HG03045 (cell line): ENCODE measurements at regions not wholly inside any gene's neighbourhood (a gene's known extent, or its start where the extent isn't known, plus 50 kb on each side); places are given as distances from the start of the nearest gene placed in this dataset.

Experiments
- ATAC-seq: cut with Tn5 transposase; IDR thresholded peaks from one replicate; pipeline ENCODE4 v1.9.1; 2021; ENCODE audit warnings: mild to moderate bottlenecking, moderate library complexity; ENCODE audit not compliant: unreplicated experiment

DNA sequence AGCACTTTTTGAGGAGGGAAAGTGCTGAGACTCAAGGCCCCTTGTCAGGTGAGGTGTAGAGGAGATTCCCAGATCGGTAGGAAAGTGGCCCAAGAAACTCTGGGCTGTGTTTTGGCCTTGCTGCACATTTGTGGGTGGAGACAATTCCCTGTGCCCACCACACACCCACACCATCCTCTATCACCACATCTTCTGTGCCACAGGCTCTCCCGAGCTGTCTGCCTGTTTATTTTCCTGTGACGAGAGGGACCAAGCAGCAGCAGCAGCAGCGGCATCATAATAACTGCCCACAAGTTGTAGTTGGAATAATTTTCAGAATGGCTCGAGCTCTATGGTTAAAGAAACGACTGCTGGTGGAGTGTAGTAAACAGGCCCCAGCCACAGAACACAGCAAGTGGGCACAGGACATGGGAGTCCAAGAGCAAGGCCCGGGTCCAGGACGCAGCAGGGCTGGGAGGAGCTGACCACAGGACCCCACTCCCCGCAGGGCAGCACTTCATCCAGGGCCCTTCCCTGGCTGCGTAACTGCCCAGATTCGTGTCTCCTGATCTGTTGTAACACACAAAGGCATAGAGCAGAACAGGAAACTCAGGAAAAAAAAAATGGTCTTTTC lies 55.6 kb upstream of the BCL2L14 start:
- ATAC-seq: no peak

DNA sequence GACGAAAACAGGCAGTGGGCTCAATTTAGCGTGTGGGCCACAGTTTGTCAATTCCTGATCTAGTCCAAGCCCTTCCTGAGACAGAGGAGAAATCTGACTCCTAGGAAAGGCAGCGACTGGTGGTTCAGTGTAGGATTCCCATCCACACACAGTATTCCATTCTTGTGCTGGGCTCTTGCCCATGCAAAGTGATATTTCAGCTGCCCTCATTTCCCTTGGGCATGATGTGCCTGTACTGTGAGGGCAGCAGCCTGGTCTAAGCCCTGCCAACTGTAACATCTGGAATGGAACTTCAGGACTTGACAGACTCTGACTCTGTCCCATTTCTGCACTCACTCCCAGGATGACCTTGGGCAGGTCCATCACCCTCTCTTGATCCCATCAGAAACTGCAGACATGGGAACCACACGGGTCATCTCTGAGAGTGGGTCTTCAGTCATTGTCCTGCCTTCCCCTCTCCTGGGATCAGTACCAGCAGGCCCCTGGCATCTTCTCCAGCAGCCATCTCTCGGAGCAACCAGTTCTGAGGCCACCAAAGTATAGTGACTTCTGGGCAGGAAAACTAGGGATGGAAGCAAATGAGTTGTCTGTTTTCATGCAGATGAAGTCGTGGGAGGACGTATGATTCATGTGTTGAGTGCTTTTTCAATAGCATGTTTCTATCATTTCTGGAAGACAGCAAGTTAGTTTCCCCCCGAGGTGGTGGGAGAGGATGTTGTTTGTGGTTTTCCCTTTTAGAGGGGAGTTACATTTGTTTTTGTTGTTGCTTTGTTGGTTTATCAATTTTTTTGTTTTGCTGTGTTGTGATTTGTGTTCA lies 54.2 kb upstream of the BCL2L14 start:
- ATAC-seq: no peak

- ATAC-seq: no peak
These were observed 53.6 kb upstream of the BCL2L14 start for GRCh38 chr12:12017135-12017581.

- ATAC-seq: no peak
These were observed 52.9 kb upstream of the BCL2L14 start for GRCh38 chr12:12017798-12018197.

- no peak for ATAC-seq
These were observed 52.3 kb upstream of the BCL2L14 start for GRCh38 chr12:12018454-12018853.

DNA sequence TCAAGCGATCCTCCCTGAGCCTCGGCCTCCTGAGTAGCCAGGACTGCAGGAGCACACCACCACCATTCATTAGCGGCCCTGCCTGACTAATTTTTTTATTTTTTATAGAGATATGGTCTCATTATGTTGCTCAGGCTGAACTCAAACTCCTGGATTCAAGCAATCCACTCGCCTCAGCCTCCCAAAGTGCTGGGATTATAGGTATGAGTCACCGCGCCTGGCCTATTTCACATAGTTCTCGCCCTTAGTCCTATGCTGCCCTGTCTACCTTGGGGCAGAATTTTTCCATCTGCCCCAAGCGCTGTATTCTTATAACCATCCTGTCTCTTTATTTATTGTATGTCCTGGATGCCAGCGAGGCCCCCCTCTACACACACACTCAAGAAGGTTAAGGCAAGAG lies 50.9 kb upstream of the BCL2L14 start:
- ATAC-seq: no peak

DNA sequence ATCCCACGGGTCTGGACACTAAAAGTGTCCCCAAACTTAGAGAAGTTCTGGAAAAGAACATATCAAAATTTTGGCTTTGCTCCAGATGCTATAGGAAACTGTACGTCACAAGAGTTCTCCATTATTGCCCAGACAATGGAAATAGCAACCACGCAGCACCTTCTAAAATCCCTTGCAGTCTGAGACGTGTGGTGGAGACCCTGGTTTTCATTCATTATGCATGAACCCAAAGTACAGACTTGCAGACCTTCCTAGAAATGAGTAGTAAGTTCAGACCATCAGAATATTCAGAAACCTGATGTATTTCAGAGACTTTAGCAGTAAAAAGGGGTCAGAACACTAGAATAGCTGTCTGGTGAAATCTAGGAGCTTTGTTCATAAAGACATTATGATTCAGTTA lies 50.0 kb upstream of the BCL2L14 start:
- no peak for ATAC-seq
